Mucosa of descending colon (tissue), 3 donors: ENCODE measurements at regions not wholly inside any gene's neighbourhood (a gene's known extent, or its start where the extent isn't known, plus 50 kb on each side); places are given as distances from the start of the nearest gene placed in this dataset.

Source experiments
- ATAC-seq: fragments of 200-7000 bp; cut with Tn5 transposase; one replicate; pipeline ENCODE4 v1.9.1; 2020; ENCODE audit warnings: mild to moderate bottlenecking, moderate library complexity
- DNase-seq, 3 donors: peaks; one replicate each; pipeline ENCODE4 v3.0.0-alpha.2; 2020
- H3K36me3 ChIP-seq: fragments of 200-600 bp; one replicate; pipeline ENCODE4 v1.8.0; 2021; ENCODE audit warnings: low read depth, mild to moderate bottlenecking
- H3K4me1 ChIP-seq: fragments of 200-600 bp; one replicate; pipeline ENCODE4 v1.8.0; 2021; ENCODE audit warnings: low read depth, mild to moderate bottlenecking
- H3K4me3 ChIP-seq: fragments of 200-600 bp; one replicate; pipeline ENCODE4 v1.8.0; 2021; ENCODE audit warnings: mild to moderate bottlenecking
- H3K9me3 ChIP-seq: fragments of 200-600 bp; one replicate; pipeline ENCODE4 v1.8.0; 2021; ENCODE audit warnings: mild to moderate bottlenecking
- intact Hi-C, 2 donors: fragments of 100-400 bp; cut with DNase I in 1 of 2; cut with micrococcal nuclease in 1 of 2; formaldehyde crosslinking; loops; one replicate each; pipeline versions ENCODE4 v1.11.0 to v1.11.1; 2022; cut with DNase I, micrococcal nuclease
- TF ChIP-seq, protein P1 (sequence below): fragments of 200-600 bp; IDR thresholded peaks from one replicate; pipeline ENCODE4 v1.8.0; 2022; ENCODE audit warnings: antibody characterized with exemption, mild to moderate bottlenecking
- donor health status: DM: no; HTN: no; CAD: no; lungs with moderate emphysema.
- donor health status: DM: no; HTN: no; CAD: no.
- donor health status: DM: no; HTN: yes; CAD: no.

- Histone ChIP-seq H3K4me3 (no peak overlapping the region), H3K36me3 (no peaks in the 10 kb centered on the region), H3K4me1 (no peaks in the 10 kb centered on the region), H3K9me3 (no peaks in the 10 kb centered on the region)
- TF ChIP-seq, protein P1, sequence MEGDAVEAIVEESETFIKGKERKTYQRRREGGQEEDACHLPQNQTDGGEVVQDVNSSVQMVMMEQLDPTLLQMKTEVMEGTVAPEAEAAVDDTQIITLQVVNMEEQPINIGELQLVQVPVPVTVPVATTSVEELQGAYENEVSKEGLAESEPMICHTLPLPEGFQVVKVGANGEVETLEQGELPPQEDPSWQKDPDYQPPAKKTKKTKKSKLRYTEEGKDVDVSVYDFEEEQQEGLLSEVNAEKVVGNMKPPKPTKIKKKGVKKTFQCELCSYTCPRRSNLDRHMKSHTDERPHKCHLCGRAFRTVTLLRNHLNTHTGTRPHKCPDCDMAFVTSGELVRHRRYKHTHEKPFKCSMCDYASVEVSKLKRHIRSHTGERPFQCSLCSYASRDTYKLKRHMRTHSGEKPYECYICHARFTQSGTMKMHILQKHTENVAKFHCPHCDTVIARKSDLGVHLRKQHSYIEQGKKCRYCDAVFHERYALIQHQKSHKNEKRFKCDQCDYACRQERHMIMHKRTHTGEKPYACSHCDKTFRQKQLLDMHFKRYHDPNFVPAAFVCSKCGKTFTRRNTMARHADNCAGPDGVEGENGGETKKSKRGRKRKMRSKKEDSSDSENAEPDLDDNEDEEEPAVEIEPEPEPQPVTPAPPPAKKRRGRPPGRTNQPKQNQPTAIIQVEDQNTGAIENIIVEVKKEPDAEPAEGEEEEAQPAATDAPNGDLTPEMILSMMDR, result no peak
- DNase-seq, result no peak
- no peak for ATAC-seq
- intact Hi-C loops, result no loop called here
Measured at GRCh38 chr1:67482733-67483482, 52.7 kb upstream of the SERBP1 start.

GRCh38 chr1:67484492-67484891 lies 54.3 kb upstream of the SERBP1 start:
- Histone ChIP-seq H3K9me3 (no peaks in the 10 kb centered on the region), H3K4me1 (no peaks in the 10 kb centered on the region), H3K36me3 (no peaks in the 10 kb centered on the region), H3K4me3 (no peak overlapping the region)
- intact Hi-C loops, result no loop called here
- no peak for DNase-seq
- ATAC-seq, result no peak
- TF ChIP-seq, protein P1, result no peak

- TF ChIP-seq, protein P1, result no peak
- H3K9me3 ChIP-seq, result no peaks in the 10 kb centered on the region
- no peaks in the 10 kb centered on the region for H3K4me1 ChIP-seq
- ATAC-seq (peak; percentile 76), DNase-seq (no peak)
- no peak overlapping the region for H3K4me3 ChIP-seq
- H3K36me3 ChIP-seq, result no peaks in the 10 kb centered on the region
- intact Hi-C loops, result no loop called here
Measured at GRCh38 chr1:67485046-67485811, 55.0 kb upstream of the SERBP1 start.

GRCh38 chr1:67489643-67490042 lies 59.4 kb upstream of the SERBP1 start:
- Histone ChIP-seq H3K36me3 (no peaks in the 10 kb centered on the region), H3K4me3 (no peak overlapping the region), H3K9me3 (no peaks in the 10 kb centered on the region), H3K4me1 (no peaks in the 10 kb centered on the region)
- ATAC-seq (no peak), DNase-seq (no peak)
- TF ChIP-seq, protein P1, result no peak
- intact Hi-C loops, result loop anchor here in 1 of 2 donors (10.0 kb wide), 1 partner anchor 255 kb away; no protein-coding TSS in a partner anchor

- Histone ChIP-seq H3K36me3 (no peaks in the 10 kb centered on the region), H3K4me3 (no peak overlapping the region), H3K9me3 (no peaks in the 10 kb centered on the region), H3K4me1 (no peaks in the 10 kb centered on the region)
- TF ChIP-seq, protein P1, result no peak
- ATAC-seq (no peak), DNase-seq (no peak)
- intact Hi-C loops, result loop anchor here in 1 of 2 donors (10.0 kb wide), 1 partner anchor 256 kb away; no protein-coding TSS in a partner anchor
Measured at GRCh38 chr1:67491280-67491679, 61.1 kb upstream of the SERBP1 start.
